HT-29 (cell line): ENCODE measurements at regions not wholly inside any gene's neighbourhood (a gene's known extent, or its start where the extent isn't known, plus 50 kb on each side); places are given as distances from the start of the nearest gene placed in this dataset.

ENCODE experiments used
- DNase-seq: peaks from one replicate; pipeline ENCODE4 v3.0.0-alpha.2; 2015; ENCODE audit warnings: low spot score

DNA sequence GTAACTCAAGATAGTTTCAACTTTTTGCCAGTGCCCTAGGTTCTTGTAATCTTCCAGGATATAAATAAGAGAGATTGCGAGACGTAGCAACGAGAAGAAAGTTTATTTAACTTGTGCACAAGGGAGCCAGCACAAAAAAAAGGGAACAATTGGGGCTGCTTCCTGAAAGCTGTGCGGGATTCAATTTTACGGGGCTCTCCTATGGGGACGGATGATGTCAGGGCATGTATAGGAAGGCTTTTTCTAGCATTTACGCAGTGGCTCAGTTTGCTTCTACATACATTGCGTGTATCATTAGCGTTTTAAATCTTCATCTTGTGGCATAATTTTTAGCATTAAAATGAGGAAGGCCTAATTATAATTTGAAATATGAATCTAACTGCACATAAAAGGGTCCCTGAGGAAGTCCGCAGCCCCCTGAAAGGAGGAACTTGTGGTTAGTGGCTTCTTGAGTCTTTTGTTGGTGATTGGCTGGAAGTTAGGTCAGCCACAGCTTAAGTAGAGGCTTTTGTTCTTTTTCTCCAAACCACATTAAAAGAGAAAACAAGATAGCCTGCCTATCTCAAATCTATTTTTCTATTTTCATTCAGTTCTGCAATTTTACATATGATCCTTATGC, 668.2 kb upstream of the NDST4 start:
- DNase-seq = no peak

DNA sequence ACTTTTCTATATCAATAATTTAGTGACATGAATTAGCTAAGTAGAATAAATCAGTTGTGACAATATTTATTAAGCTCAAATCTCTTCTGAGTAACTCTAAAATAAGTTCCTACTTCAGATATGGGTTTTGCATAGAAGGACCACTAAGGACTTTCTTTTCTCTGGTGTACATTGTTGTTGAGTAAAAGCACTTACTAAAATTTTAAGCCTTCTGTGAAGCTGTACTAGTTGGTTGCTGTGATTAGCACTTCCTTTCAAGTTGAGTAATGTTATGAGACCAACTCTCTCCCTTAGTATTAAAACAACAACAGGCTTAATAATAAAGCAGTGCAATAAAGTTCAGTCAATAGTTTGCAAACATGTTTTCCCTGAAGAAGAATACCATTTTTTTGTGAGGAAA, 667.4 kb upstream of the NDST4 start:
- DNase-seq = no peak

DNA sequence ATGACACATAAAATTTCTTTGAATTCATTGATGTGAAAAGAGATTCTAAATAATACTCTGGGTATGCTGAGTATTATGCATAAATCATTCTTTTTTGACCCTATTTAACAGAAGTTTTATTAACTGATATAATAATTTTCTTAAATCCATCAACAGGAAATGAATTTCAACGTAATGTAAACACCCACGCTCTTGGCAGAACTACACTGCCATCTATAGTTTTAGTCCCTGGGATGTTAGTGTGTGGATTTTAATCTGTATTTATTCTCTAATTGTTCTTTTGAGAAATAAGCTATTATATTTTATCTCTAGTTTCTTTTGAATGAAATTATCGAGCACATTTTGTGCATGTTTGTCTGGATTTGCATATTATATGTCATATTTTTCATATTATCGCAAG, 666.8 kb upstream of the NDST4 start:
- DNase-seq = no peak

GRCh38 chr4:115770046-115770543, 656.7 kb upstream of the NDST4 start:
- DNase-seq = no peak

DNA sequence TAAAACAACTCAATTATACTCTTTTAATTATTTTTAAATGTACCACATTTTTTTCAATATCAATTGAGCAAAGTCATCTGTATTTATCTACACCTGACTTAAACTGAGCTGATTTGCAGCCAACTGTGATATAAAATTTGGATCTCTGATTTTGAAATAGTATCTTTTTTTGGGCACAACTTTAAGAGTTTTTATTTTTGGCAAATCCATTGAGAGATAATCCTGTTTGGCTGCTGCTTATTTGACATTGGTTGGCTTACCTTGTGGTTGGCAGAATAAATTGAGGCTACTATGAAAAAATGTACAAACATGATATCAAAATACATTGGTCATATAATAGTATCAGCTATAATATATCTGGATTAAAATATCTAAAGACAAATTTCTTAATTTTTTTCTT, 656.0 kb upstream of the NDST4 start:
- DNase-seq = no peak

DNA sequence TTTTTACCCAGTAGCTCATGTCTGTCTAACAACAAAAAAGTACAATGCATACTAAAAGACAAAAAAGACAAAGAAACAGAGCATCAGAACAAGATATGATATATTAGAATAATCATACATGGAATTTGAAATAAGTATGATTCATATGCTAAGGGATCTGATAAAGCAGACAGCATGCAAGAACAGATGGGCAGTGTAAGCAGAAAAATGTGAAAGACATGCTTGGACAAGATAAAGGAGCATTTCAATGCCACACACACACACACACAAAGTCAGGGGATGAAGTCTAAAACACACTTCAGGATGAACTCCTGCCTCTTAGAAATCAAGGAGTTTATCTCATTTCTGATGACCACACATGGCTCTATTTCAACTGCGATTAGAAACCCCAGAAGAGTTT, 649.6 kb upstream of the NDST4 start:
- DNase-seq = no peak

GRCh38 chr4:115759231-115759630, 645.8 kb upstream of the NDST4 start:
- DNase-seq = no peak

- no peak for DNase-seq
Measured at GRCh38 chr4:115749404-115749803, 636.0 kb upstream of the NDST4 start.

- DNase-seq = no peak
Measured at GRCh38 chr4:115740806-115741205, 627.4 kb upstream of the NDST4 start.

DNA sequence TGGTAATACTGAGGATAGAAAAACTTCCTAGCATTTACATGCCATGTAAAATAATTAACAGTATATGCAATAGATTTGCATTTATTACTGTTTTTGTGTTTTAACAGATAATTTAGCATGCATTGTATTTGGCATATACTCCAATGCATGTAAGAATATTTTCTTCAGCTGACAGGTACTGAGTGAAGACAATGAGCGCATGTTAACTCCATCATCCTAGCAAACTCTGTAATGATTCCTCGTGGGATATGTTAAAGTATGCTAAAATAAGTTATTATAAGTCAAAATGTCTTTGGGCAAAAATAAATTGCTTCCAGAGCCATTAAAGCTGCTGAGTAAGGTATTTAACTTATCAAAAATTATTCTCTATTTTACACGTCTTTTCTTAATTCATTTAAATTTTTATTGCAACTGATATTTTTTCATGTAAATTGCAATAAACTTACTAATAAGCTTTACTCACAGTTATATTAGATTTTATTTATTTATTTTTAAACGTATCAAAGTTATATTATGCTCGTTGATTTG, 616.4 kb upstream of the NDST4 start:
- no peak for DNase-seq

GRCh38 chr4:115723621-115724020, 610.2 kb upstream of the NDST4 start:
- no peak for DNase-seq

DNA sequence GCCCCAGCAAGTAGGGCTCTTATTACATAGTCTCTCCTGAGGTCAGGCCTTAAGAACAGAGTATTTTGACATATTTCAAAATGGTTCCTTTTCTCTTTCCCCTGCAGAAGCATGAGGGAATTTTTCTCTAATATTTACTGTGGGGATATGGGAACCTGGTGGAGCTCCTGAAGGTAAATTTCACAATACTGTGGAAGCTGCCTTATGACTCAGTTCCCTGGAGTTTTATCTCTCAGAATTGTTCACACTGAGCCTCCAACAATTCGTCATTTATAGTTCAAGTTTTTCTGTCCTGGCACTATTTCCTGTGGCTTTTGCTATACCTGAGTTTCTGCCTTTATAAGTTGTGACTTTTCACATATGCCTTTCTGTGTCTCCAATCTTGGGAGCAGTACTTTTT, 607.2 kb upstream of the NDST4 start:
- no peak for DNase-seq

- no peak for DNase-seq
Measured at GRCh38 chr4:115711575-115711974, 598.2 kb upstream of the NDST4 start.

GRCh38 chr4:115688961-115689360, 575.5 kb upstream of the NDST4 start:
- DNase-seq = no peak

- DNase-seq = no peak
Measured at GRCh38 chr4:115687052-115687755, 573.8 kb upstream of the NDST4 start.

GRCh38 chr4:115678425-115678941, 565.1 kb upstream of the NDST4 start:
- no peak for DNase-seq

GRCh38 chr4:115675719-115676118, 562.3 kb upstream of the NDST4 start:
- no peak for DNase-seq

DNA sequence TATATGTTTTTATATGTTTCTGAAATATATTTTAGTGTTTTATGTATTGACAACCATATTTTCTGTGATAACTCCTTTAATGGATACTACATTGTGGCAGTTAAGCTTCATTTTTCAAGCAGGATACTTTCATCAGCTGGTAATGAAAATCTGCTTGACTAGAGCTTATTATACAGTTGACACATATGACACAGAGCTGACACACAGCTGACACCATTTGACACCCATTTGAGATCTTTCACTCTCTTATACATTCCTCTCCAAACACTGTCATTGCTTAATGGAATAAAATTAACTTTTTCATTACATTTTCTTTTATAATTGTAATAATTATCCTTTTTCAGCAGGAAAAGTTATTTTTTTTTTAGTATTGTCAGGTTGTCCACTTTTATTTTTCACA, 561.1 kb upstream of the NDST4 start:
- DNase-seq = no peak

GRCh38 chr4:115671581-115671980, 558.2 kb upstream of the NDST4 start:
- DNase-seq = no peak

GRCh38 chr4:115670930-115671329, 557.5 kb upstream of the NDST4 start:
- no peak for DNase-seq

DNA sequence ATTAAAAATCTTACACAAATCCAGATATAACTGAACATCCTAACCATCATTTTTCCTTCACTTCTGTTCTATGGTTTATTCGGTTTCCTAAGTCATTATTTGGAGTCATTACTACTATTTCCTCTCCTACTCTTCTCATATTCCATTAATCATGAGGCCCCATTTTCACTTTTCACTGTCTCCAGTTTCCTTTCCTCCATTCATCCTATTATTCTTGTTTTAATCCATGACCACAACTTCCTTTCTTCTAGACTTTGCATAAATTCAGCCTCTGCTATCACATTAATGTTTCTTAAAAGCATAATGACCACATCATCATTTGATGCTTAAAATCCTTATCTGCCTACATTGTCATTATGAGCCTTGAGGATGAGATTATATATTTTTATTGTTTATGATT, 555.0 kb upstream of the NDST4 start:
- no peak for DNase-seq

DNA sequence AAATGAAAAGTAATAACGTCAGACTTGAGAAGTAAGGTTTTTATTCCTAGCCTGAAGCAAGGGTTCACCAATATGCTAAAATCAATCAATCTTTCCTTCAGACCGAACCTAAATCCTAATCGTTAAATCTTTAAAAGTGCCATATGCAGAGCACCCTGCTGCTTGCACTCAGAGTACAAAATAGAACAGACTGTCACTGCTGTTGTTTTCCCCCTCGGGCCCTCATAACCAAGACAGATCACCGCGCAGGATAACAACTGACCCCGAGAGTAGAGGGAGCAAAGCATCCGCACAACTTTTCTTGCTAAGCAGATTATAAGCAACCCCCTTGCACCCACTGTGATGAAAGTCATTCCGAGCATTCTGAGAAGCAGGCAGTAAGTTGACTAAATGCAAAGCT, 550.9 kb upstream of the NDST4 start:
- no peak for DNase-seq

GRCh38 chr4:115660465-115660864, 547.0 kb upstream of the NDST4 start:
- DNase-seq = no peak
